ENCODE measurements at regions not wholly inside any gene's neighbourhood (a gene's known extent, or its start where the extent isn't known, plus 50 kb on each side); places are given as distances from the start of the nearest gene placed in this dataset.
A peak's percentile ranks its signal among the peaks of the same experiment; 100 is the strongest.
"Not testable (repeated sequence)": the region's sequence is repeated elsewhere in the genome, so short reads cannot be mapped to it uniquely, and the experiment has no call there.

DNA sequence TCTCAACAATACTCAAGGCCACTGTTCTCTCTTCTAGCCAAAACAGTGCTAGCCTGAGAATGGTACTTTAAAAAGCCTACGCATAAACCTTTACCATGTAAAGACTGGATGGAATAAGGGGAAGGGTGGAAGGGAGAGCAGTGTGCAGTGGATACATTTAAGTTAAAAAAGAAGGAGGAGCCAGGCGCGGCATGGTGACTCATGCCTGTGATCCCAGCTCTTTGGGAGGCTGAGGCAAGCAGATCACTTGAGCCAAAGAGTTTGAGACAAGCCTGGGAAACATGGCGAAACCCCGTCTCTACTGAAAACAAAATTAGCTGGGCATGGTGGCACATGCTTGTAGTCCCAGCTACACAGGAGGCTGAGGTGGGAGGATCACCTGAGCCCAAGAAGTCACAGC, 127.7 kb upstream of the KIF2A start:
- no peak for DNase-seq (ENCODE audit: low spot score)

DNA sequence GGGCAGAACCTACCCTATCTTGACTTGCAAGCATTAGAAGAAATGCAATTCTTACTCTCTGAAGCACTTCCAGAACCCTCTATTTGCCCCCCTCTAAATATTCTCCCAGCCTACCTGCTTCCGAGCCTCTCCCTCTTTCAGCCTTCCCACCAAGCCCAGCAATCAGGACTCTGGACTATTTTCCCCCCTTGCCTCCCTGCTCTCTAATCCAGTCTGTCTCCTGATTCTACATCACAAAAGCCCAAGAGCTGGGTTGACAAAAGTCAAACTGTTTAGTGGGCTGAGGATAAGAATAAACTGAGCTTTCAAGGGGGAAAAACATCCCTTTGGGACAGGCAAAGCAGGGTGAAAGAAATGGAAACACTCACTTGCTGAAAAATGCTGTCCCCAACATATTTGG, 123.2 kb upstream of the KIF2A start:
- no peak for DNase-seq (ENCODE audit: low spot score)

DNA sequence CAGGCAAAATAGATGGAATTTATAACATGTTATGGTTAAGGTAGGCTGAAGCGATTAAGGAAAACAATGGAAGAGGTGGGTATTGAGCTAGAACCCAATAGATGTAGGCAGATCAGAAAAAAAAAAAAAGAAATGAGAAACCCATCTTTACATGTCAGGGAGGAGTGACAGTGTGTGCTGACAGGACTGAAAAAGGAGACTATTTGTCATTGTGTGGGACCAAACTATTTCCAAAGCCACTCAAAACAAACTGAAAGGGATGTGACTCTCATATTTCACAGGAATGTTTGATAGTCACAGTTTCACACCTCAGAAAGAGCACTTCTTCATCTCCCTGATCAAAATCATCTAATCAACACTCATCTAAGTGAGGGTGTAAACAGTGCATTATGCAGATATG, 122.3 kb upstream of the KIF2A start:
- no peak for DNase-seq (ENCODE audit: low spot score)

DNA sequence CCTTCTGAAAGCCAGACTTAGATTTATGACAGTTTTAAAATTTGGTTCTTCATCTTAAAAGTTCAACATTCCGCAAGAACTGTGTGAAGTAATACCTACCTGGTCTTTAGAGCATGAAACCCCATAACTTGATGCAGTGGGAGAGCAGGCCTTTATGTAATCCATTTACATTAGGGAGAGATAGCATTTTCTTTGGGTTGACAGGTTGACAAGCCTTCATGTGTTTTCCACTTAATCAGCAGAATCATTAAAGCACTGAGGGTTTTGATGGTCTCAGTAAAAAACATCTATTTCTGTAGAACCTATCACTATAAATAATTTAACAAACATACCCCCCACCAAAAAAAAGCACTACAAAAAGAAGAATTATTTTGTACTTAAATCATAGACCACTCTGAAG, 121.6 kb upstream of the KIF2A start:
- no peak for DNase-seq (ENCODE audit: low spot score)

DNA sequence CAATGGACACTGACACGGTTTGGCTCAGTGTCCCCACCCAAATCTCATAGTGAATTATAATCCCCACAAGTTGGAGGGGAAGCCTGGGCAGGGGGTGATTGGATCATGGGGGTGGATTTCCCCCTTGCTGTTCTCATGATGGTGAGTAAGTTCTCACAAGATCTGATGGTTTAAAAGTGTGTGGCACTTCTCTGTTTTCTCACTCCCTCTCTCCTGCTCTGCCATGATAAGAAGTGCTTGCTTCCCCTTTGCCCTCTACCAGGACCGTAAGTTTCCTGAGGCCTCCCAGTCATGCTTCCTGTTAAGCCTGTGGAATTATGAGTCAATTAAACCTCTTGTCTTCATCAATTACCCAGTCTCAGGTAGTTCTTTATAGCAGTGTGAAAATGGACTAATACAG, 115.8 kb upstream of the KIF2A start:
- no peak for DNase-seq (ENCODE audit: low spot score)

DNA sequence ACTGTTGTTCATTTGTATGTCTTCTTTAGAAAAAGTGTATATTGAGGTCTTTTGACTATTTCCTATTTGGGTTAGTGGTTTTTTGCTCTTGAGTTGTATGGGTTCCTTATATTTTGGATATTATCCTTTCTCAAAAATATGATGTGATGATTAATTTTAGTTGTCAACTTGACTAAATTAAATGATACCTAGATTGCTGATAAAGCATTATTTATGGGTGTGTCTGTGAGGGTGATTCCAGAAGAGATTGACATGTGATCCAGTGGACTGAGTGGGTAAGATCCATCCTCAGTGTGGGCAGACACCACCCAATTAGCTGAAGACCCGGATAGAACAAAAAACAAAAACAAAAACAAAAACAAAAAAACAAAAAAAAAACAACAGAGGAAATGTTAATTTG, 115.1 kb upstream of the KIF2A start:
- no peak for DNase-seq (ENCODE audit: low spot score)

DNA sequence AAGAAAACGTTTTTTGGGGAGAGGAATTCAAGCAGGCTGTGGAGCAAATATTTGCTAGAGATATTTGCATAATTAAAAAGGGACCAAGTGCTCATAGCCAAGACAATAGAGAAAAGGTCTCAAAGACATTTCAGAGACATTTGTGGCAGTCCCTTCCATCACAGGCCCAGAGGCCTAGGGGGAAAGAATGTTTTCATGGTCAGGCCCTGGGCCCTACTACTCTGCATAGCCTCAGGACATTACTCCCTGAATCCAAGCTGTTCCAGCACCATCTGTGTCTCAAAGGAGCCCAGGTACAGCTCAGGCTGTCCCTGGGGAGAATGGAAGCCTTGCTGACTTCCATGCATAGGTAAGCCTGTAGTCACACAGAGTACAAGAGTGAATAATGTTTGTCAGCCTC, 113.0 kb upstream of the KIF2A start:
- no peak for DNase-seq (ENCODE audit: low spot score)

DNA sequence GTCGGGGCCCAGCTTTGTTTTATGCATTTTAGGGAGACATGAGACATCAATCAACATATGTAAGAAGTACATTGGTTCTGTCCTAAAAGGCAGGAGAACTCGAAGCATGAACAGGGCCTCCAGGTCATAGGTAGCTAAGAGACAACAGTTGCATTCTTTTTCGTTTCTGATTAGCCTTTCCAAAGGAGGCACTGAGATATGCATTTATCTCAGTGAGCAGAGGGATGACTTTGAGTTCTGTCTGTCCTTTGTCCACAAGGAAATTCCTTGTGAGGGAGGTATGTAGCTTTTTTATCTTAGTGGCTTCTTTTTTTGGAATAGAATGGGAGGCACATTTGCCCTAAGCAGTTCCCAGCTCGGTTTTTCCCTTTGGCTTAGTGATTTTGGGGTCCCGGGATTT, 109.5 kb upstream of the KIF2A start:
- DNase-seq (ENCODE audit: low spot score) = not testable (repeated sequence)

DNA sequence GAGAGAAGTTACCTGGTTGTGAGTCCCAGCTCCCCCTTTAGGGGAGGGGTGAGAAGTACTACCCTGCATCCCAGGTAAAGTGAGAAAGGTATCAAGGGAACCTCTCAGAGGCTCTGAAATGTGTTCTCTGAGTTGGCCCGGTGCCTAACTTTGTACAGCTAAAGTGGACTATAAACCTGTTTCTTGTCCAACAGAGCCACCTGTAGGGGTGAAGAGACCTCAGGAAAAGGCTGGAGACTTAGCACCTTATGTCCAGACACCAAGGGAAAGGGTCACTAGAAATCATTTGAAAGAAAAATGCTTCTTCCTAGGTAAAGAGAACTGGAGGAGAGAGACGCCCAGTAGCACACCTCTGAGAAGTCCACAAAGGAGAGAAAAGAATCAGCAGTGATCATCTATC, 108.3 kb upstream of the KIF2A start:
- no peak for DNase-seq (ENCODE audit: low spot score)

DNA sequence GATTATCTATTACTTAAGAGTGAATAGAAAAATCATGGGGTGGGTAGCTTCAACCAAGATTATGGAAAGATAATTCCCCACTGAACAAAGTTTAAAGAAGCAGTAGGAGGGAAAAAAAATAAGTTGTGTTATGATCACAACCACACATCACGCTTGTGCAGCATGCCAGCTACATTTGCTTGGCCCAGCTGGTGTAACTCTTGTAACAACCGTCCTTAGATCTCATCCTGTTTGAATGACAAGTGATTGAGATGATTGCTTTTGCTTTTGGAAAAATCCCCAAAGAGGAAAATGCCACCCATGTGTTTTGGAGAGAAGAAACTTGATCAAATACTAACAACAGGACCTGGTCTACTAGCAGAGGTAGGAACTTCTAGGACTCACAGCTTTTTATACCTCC, 107.6 kb upstream of the KIF2A start:
- DNase-seq (ENCODE audit: low spot score) = no peak

DNA sequence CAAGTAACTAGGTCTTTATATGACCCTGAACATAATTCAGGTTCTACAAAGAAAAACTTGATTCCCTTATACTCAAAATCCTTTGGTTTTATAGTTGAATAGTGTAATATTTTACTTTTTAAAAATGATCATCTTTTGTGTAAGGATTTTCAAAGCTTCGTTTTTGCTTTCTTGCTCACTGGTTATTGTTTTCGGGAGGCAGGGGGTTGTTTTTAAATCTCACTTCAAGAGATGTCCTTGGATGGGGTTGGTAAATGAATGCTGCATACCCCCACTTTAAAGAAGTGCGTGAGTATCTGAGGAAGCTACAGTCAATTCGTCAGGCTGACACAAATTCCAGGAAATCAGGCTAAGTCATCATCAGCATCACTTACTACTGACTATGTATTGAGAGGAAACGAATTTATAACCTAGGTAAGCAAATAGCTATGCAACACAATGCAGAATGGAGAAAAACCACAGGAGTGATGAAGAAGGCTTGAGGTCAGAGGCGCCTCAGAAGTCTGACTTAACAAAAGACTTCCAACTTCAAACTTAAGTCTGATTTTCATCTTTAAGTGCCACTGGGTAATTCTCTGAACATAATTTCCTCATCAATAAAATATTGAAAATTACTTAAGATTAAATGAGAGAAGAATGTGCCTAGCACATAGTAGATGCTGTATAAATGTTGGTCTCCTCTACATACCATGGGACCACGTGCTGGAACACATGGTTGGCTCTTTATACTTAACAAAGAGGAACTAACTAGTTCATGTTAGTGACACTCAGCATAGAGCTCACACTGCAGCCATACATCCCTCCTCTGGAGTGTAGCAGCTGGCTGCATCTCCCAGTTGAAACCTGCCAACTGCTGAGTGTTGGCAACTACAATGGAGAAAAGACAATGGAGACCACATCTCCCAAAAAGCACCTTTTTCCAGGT, 106.0 kb upstream of the KIF2A start:
- no peak for DNase-seq (ENCODE audit: low spot score)

DNA sequence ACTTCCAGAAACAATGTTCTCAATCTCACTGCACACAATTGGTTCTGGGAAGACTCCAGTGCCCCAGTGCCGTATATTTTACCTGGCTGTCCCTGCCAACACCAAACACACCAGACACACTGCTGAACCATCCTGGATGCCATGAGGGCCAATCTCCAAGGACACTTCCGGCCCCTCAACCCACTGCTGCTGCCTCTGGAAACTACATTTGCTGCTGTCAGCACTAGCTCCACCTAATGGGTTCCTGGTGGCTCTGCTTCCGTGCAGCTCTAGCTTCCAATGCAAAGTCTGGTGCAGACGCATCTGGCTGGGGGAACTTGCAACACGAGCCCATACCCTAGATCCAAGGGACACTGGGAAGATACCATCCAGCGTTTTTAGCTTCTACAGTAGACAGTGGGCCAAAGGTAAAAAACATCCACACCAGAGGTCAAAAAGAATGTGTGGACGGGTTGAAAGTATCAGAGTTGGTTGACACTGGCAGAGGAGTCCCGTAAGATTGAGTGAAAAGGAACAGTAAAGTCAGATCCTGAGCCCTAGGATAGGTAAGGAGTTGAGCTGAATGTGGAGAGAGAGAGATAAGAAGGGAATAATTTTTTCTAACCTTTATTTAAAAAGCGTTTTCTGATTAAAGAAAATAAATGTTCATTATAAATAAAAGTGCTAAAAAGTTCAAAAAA, 99.7 kb upstream of the KIF2A start:
- DNase-seq (ENCODE audit: low spot score) = no peak

DNA sequence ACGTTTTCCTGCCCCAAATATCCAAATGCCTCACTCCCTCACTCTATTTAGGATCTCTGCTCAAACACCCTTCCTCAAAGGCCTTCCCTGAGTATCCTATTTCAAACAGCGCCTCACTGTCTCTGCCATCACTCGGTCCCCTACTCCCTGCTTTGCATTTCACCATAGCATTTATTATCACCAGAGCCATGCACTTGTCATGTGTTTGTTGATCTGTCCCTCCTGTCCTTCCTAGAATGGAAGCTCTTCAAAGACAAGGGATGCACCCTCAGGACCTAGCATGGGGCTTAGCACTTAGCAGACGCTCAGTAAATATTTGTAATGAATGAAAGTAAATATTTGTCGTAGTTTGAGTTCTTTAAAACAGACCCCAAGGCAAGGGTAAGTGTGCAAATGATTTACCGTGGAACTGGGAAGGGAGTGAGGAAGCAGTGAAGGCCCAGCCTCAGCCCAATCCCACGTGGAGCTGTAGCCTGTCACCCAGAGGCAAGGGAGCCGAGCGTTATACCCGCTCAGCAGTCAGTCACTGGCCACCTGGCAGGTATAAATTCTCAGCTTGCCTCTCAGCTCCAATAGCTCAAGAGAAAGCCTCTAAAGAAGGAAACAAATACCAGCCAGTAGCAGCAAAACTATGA, 97.7 kb upstream of the KIF2A start:
- DNase-seq (ENCODE audit: low spot score) = no peak

DNA sequence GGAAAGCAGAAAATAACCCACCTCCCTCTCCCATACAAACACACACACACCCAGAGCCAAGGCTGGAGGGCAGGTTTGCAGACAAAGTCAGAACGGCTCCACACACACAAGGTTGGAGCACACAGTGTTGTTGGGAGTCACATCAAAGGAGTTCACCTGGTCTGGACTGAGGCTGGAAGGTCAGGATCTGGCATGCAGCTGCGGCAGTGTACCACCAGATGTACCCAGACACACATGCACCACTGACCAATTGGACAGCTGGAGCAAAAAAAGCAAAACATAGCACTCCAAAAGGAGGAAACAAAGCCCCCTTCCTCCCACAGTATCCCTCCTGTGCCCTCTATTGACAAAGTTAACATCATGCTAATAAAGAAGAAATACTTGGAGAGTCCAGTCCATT, 94.6 kb upstream of the KIF2A start:
- no peak for DNase-seq (ENCODE audit: low spot score)

DNA sequence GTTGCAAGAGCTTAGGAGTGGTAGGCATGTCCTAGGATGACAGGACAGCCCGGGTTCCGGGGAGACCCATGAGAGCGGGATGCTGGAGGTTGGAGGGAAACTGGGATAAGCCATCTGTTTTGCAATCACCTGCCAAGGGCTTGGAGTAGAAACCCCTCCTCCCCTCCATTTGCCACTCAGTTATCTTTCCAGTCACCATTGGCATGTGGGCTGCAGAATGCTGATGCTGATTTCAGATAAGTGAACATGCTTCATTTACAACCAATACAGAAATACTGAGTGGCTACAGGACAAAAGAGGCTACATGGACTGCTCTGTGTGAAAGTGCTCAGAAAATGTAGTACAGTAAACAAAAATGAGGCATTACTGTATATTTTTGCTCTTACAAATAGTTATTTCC, 93.4 kb upstream of the KIF2A start:
- DNase-seq (ENCODE audit: low spot score) = no peak

DNA sequence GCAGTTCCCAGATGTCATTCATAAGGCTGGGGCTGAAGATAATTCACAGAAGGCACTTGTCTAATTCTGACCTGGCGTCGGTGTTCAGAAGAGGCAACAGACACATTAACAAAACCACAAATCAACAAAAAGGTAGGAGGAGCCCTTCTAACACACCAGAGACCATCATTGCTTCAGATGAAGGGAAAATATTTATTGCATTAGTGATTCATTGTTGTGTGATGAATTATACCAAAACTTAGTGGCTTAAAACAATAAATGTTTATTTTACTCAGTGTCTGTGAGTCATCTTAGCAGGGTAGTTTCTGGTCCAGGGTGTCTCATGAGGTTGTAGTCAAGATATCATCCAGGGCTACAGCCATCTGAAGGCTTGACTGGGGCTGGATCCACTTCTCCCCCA, 91.3 kb upstream of the KIF2A start:
- no peak for DNase-seq (ENCODE audit: low spot score)

DNA sequence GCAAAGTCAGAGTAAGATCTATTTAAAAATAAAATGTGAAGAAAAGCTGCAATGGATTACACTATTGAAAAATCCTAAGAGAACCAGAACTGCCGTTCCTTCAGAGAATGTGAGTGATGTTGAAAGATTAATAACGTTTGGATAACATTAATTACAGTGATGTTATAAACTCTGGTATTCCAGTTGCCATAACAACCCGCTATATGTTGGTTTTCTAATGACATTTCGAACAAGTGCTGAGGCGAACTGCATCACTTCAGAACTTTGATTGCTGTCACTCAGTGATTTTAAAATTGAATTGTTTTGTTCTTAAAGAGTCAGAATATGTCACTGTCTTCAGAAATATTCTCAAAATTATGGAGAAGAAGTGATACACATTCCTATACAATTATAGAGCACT, 89.4 kb upstream of the KIF2A start:
- not testable (repeated sequence) for DNase-seq (ENCODE audit: low spot score)

DNA sequence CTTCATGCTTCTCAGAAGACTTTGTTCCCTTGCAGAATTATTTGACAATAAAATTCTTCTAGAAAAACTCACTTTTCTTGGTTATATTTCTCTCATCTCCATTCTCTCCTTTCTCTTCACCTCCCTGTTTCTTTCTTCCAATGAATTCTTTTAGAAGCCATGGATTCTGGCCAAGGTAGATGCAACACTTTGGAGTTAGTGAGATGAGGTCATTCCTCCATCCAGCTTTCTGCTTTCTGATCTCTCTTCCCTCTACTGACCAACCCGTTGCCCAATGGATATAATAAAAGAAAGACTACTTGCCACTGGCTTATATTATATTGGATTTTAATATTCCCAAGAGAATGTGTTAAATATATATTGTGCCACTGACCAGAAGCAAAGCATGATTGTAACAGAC, 88.9 kb upstream of the KIF2A start:
- not testable (repeated sequence) for DNase-seq (ENCODE audit: low spot score)

DNA sequence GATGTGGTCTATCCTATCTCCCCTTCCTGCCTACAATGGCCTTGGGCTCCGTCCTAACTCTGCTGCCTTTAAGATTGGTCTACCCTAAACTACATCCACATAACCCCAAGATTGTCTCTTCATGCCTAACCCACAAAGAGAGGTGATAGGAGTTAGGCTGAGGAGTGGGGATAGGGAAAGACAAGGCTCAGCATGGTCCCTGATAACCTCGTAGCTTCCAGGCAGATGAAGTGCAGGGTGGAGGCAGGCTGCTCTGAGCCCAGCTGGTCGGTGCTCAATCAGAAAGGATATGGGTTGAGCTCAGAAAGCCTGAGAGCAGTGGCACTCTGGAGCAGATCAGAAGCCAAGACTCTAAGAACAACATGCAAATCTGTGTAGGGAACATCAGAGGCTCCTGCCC, 87.1 kb upstream of the KIF2A start:
- DNase-seq (ENCODE audit: low spot score) = not testable (repeated sequence)

DNA sequence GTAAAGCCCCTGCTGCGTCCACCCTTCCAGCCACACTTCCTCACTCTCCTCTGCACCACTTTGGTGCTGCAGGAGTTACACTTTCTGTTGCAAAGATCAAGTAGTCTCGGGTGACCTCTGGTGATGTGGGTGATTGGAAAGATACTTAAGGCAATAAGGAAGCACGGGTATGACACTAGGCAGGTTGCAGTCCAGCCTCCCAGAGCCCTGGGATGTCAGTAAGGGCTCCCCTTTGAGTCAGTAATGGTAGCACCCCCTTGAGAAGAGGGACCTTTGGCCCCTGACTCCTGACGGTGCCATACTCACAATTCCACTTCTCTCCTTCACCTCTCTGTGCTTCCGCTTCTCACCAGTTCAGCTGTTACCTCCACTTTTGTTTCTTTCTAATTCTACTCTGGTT, 84.1 kb upstream of the KIF2A start:
- not testable (repeated sequence) for DNase-seq (ENCODE audit: low spot score)

DNA sequence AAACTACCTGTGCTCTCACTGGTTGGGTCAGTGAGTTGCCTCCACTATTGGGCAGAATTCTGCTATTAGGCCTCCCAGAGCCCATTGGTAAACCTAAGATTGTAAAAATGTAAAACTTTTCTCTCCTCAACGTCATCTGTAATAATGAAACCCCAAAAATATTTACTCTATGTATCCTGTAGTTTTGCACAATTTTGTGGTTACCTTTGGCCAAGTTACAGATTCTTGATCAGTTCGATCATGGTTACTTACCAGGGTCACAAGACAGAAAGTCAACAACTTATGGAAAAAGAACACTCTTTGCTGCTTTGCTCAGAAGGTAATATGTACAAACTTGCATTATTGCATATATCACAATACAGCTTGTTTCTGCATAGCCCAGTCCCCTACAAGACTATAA, 83.7 kb upstream of the KIF2A start:
- not testable (repeated sequence) for DNase-seq (ENCODE audit: low spot score)

DNA sequence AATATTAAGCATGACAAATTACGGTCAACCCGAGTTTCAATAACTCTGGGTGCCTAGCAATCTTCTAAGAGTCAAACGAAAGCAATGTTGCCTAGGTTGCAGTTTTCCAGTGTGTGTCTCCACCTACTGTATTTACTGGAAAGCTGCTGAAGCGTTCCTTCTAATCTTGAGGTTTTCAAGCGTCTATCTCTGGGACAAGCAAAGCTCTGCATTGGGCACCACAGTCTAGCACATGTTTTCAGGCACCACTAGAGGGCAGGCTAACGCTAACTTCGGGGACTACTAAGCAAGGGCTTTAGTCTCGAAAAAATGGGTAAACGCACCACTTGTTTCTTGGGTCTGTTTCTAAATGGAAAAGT, 82.7 kb upstream of the KIF2A start:
- DNase-seq (ENCODE audit: low spot score) = peak; percentile 88

DNA sequence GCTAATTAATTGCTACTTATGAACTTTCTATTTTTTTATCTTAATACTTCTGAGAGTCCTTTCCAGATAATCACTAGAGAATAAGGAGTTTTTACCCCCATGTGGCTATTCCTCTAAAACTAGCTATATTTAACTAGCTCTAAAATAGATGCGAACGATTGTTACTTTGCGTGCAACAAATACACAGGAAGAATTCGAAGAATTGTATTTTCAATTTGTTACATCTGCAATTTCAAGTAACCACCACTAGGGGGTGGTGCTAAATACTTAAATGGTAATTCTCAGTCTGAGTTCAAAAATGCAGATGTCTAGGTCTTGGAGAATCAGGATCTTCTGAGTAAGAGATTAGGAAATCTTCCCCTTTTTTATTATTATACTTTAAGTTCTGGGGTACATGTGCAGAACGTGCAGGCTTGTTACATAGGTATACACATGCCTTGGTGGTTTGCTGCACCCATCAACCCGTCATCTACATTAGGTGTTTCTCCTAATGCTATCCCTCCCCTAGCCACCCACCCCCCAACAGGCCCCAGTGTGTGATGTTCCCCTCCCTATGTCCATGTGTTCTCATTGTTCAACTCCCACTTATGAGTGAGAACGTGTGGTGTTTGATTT, 80.9 kb upstream of the KIF2A start:
- DNase-seq (ENCODE audit: low spot score) = peak; percentile 13
